ENCODE measurements at regions not wholly inside any gene's neighbourhood (a gene's known extent, or its start where the extent isn't known, plus 50 kb on each side); places are given as distances from the start of the nearest gene placed in this dataset.
"Not testable (repeated sequence)": the region's sequence is repeated elsewhere in the genome, so short reads cannot be mapped to it uniquely, and the experiment has no call there.

DNA sequence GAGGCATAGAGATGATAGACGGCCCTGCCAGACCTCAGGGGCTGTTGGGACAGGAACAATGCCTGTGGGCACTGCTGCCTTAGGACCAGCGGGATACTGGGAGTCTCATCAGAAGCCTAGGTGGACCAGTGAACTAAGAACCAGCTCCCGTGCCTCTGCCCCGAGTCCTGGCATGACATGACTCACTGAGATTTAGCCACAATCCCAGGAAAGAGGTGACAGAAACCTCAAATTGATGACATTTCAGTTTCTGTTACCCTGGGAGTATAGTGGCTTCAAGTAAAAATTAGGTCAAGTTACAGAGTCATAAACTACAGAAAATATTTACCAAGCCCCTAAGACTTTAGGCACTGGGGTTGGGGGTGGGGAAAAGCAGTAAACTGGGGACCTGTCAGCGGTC lies 74.6 kb upstream of the GADD45A start:
- no peaks in the 10 kb centered on the region for H4K20me1 ChIP-seq (ENCODE audit: insufficient read depth)
- peak overlapping the region; percentile 68 for H3K4me2 ChIP-seq
- H3K27ac ChIP-seq: no peak overlapping the region
- no peak overlapping the region for H3K9ac ChIP-seq
- peaks cover 18% of the 10 kb centered on the region for H3K4me1 ChIP-seq (ENCODE audit: low read depth, poor library complexity, severe bottlenecking)
- TF ChIP-seq, protein P1, sequence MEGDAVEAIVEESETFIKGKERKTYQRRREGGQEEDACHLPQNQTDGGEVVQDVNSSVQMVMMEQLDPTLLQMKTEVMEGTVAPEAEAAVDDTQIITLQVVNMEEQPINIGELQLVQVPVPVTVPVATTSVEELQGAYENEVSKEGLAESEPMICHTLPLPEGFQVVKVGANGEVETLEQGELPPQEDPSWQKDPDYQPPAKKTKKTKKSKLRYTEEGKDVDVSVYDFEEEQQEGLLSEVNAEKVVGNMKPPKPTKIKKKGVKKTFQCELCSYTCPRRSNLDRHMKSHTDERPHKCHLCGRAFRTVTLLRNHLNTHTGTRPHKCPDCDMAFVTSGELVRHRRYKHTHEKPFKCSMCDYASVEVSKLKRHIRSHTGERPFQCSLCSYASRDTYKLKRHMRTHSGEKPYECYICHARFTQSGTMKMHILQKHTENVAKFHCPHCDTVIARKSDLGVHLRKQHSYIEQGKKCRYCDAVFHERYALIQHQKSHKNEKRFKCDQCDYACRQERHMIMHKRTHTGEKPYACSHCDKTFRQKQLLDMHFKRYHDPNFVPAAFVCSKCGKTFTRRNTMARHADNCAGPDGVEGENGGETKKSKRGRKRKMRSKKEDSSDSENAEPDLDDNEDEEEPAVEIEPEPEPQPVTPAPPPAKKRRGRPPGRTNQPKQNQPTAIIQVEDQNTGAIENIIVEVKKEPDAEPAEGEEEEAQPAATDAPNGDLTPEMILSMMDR (conservative IDR thresholded peaks at IDR 0.05; ENCODE audit: low read depth, low read length): no peak
- no peaks in the 10 kb centered on the region for H3K27me3 ChIP-seq (ENCODE audit: insufficient read depth, low read depth)
- peak overlapping the region; percentile 22; the same call in 1 of the 2 replicates for H2AFZ ChIP-seq (ENCODE audit: low read depth)
- H3K4me3 ChIP-seq (IDR thresholded peaks at IDR 0.05; ENCODE audit: insufficient read depth, low read depth, low read length): no peak overlapping the region
- no peaks in the 10 kb centered on the region for H3K36me3 ChIP-seq (ENCODE audit: insufficient read depth)
- H3K79me2 ChIP-seq (ENCODE audit: insufficient read depth, low read depth): no peaks in the 10 kb centered on the region

DNA sequence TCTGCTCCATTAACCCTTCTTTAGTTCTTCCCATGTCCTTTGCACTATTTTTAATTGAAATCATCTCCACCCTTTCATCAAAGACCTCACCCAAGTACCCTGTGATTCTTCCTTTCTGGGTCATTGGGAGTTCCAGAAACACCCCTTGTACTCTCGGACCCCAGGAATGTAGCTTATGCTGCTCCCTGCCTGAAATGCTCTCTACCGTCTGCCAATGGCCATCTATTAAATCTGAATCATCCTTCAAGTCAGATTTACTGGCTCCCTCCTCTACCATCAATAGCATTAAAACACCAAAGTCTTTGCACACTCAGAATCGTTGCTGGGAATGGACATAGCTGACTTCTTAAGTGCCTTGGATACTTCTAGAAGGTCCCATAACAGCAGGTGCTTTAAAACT lies 73.2 kb upstream of the GADD45A start:
- Histone ChIP-seq H3K4me1 (ENCODE audit: low read depth, poor library complexity, severe bottlenecking) (peaks cover 18% of the 10 kb centered on the region), H3K4me2 (no peak overlapping the region)
- TF ChIP-seq, protein P1 (conservative IDR thresholded peaks at IDR 0.05; ENCODE audit: low read depth, low read length): no peak

GRCh38 chr1:67612788-67613241 lies 72.2 kb upstream of the GADD45A start:
- Histone ChIP-seq H4K20me1 (ENCODE audit: insufficient read depth) (no peaks in the 10 kb centered on the region), H3K4me3 (IDR thresholded peaks at IDR 0.05; ENCODE audit: insufficient read depth, low read depth, low read length) (no peak overlapping the region), H3K79me2 (ENCODE audit: insufficient read depth, low read depth) (no peaks in the 10 kb centered on the region), H3K27ac (no peak overlapping the region), H3K4me1 (ENCODE audit: low read depth, poor library complexity, severe bottlenecking) (peaks cover 18% of the 10 kb centered on the region), H3K9ac (no peak overlapping the region), H3K36me3 (ENCODE audit: insufficient read depth) (no peaks in the 10 kb centered on the region), H3K27me3 (ENCODE audit: insufficient read depth, low read depth) (no peaks in the 10 kb centered on the region), H2AFZ (ENCODE audit: low read depth) (no peak overlapping the region), H3K4me2 (no peak overlapping the region)
- TF ChIP-seq, protein P1 (conservative IDR thresholded peaks at IDR 0.05; ENCODE audit: low read depth, low read length): no peak

More for the DNA sequence above, 73.2 kb upstream of the GADD45A start:
- Histone ChIP-seq H3K36me3 (ENCODE audit: insufficient read depth) (no peaks in the 10 kb centered on the region), H3K4me3 (IDR thresholded peaks at IDR 0.05; ENCODE audit: insufficient read depth, low read depth, low read length) (no peak overlapping the region), H3K9ac (no peak overlapping the region), H2AFZ (ENCODE audit: low read depth) (no peak overlapping the region), H3K79me2 (ENCODE audit: insufficient read depth, low read depth) (no peaks in the 10 kb centered on the region), H3K27ac (no peak overlapping the region), H3K27me3 (ENCODE audit: insufficient read depth, low read depth) (no peaks in the 10 kb centered on the region), H4K20me1 (ENCODE audit: insufficient read depth) (no peaks in the 10 kb centered on the region)

DNA sequence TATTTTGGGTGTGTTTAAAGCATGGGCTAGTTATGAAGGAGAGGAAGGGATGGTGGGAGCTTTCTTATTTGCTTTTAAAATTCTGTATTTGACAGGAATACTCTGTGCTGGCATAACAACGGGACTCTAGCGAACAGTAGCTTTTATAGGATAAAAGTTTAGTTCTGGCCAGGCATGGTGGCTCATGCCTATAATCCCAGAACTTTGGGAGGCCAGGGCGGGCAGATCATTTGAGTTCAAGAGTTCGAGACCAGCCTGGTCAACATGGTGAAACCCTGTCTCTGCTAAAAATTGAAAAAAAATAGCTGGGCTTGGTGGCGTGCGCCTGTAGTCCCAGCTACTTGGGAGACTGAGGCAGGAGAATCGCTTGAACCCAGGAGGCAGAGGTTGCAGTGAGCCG lies 71.5 kb upstream of the GADD45A start:
- H3K36me3 ChIP-seq (ENCODE audit: insufficient read depth); H4K20me1 ChIP-seq (ENCODE audit: insufficient read depth); H3K79me2 ChIP-seq (ENCODE audit: insufficient read depth, low read depth); H2AFZ ChIP-seq (ENCODE audit: low read depth); H3K9ac ChIP-seq; H3K27ac ChIP-seq; H3K4me2 ChIP-seq; H3K27me3 ChIP-seq (ENCODE audit: insufficient read depth, low read depth); H3K4me3 ChIP-seq (IDR thresholded peaks at IDR 0.05; ENCODE audit: insufficient read depth, low read depth, low read length): not testable (repeated sequence)
- H3K4me1 ChIP-seq (ENCODE audit: low read depth, poor library complexity, severe bottlenecking): peaks cover 18% of the 10 kb centered on the region

- Histone ChIP-seq H3K4me1 (ENCODE audit: low read depth, poor library complexity, severe bottlenecking) (peaks cover 17% of the 10 kb centered on the region), H3K9ac (no peak overlapping the region), H4K20me1 (ENCODE audit: insufficient read depth) (no peaks in the 10 kb centered on the region), H3K4me2 (no peak overlapping the region), H3K79me2 (ENCODE audit: insufficient read depth, low read depth) (no peaks in the 10 kb centered on the region), H3K36me3 (ENCODE audit: insufficient read depth) (no peaks in the 10 kb centered on the region), H3K27ac (no peak overlapping the region), H2AFZ (ENCODE audit: low read depth) (no peak overlapping the region), H3K27me3 (ENCODE audit: insufficient read depth, low read depth) (no peaks in the 10 kb centered on the region), H3K4me3 (IDR thresholded peaks at IDR 0.05; ENCODE audit: insufficient read depth, low read depth, low read length) (no peak overlapping the region)
- TF ChIP-seq, protein P1 (conservative IDR thresholded peaks at IDR 0.05; ENCODE audit: low read depth, low read length): no peak
Observed at GRCh38 chr1:67614511-67614934, 70.5 kb upstream of the GADD45A start.
